HFFc6 (cell line): ENCODE measurements at regions not wholly inside any gene's neighbourhood (a gene's known extent, or its start where the extent isn't known, plus 50 kb on each side); places are given as distances from the start of the nearest gene placed in this dataset.
"Not testable (repeated sequence)": the region's sequence is repeated elsewhere in the genome, so short reads cannot be mapped to it uniquely, and the experiment has no call there.

Source experiments
- DNase-seq: peaks from one replicate; pipeline ENCODE4 v3.0.0-alpha.2; 2018
- H3K27ac Mint-ChIP-seq: 2 replicates; pipeline ENCODE4 v1.8.0; 2020; ENCODE audit warnings: mild to moderate bottlenecking, mixed read lengths
- H3K27me3 Mint-ChIP-seq: 2 replicates; pipeline ENCODE4 v1.8.0; 2021; ENCODE audit warnings: mild to moderate bottlenecking, moderate library complexity, mixed read lengths; ENCODE audit not compliant: insufficient read depth
- H3K36me3 Mint-ChIP-seq: 2 replicates; pipeline ENCODE4 v1.8.0; 2021; ENCODE audit warnings: low read depth, mixed read lengths
- H3K4me1 Mint-ChIP-seq: 2 replicates; pipeline ENCODE4 v1.8.0; 2020; ENCODE audit warnings: low read depth, mixed read lengths
- H3K4me3 Mint-ChIP-seq: 2 replicates; pipeline ENCODE4 v1.8.0; 2020; ENCODE audit warnings: mild to moderate bottlenecking, moderate library complexity, mixed read lengths
- H3K9me3 Mint-ChIP-seq: 2 replicates; pipeline ENCODE4 v1.8.0; 2020; ENCODE audit warnings: mild to moderate bottlenecking, mixed read lengths
- TF ChIP-seq, protein P1 (sequence below): fragments of 200-600 bp; sonication (generic); IDR thresholded peaks from 2 replicates; pipeline ENCODE4 v1.5.0; 2021; ENCODE audit warnings: antibody characterized with exemption, mild to moderate bottlenecking

DNA sequence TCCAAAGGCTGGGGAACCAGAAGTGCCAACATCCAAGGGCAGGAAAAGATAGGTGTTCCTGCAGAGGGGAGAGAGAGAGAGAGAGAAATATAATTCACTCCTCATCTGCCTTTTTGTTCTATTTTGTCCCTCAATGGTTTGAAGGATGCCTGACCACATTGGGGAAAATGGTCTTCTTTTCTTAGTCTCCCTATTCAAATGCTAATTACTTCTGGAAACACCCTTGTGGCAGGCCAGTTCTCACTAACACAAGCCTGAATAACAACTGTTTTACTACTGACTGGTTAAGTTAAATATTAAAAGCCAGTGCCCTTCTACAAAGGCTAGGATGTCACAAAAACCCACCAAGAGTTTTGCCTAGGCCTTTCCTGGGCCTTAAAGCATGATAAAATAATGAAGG lies 425.4 kb upstream of the HTR1E start:
- Mint-ChIP-seq H3K4me1 (no peaks in the 10 kb centered on the region), H3K27me3 (no peaks in the 10 kb centered on the region), H3K9me3 (peaks cover 55% of the 10 kb centered on the region), H3K27ac (no peak overlapping the region), H3K4me3 (no peak overlapping the region), H3K36me3 (no peaks in the 10 kb centered on the region)
- TF ChIP-seq, protein P1, sequence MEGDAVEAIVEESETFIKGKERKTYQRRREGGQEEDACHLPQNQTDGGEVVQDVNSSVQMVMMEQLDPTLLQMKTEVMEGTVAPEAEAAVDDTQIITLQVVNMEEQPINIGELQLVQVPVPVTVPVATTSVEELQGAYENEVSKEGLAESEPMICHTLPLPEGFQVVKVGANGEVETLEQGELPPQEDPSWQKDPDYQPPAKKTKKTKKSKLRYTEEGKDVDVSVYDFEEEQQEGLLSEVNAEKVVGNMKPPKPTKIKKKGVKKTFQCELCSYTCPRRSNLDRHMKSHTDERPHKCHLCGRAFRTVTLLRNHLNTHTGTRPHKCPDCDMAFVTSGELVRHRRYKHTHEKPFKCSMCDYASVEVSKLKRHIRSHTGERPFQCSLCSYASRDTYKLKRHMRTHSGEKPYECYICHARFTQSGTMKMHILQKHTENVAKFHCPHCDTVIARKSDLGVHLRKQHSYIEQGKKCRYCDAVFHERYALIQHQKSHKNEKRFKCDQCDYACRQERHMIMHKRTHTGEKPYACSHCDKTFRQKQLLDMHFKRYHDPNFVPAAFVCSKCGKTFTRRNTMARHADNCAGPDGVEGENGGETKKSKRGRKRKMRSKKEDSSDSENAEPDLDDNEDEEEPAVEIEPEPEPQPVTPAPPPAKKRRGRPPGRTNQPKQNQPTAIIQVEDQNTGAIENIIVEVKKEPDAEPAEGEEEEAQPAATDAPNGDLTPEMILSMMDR = no peak
- DNase-seq = no peak

DNA sequence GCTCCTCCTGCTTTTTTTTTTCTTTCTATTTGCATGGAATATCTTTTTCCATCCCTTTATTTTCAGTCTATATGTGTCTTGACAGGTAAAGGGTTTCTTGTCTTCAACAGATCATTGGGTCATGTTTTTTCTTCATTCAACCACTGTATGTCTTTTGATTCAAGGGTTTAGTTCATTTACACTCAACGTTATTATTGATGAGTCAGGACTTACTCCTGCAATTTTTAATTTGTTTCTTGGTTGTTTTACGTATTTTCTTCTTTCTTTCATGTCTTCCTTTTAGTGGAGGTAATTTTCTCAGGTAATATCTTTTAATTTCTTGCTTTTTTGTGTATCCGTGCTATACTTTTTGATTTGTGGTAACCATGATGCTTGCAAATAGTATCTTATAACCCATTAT lies 429.1 kb upstream of the HTR1E start:
- H3K27ac Mint-ChIP-seq = no peak overlapping the region
- TF ChIP-seq, protein P1 = no peak
- no peaks in the 10 kb centered on the region for H3K27me3 Mint-ChIP-seq
- H3K9me3 Mint-ChIP-seq = peaks cover 60% of the 10 kb centered on the region
- no peaks in the 10 kb centered on the region for H3K36me3 Mint-ChIP-seq
- H3K4me1 Mint-ChIP-seq = no peaks in the 10 kb centered on the region
- no peak overlapping the region for H3K4me3 Mint-ChIP-seq
- DNase-seq = no peak

GRCh38 chr6:86502497-86502896 lies 434.8 kb upstream of the HTR1E start:
- Mint-ChIP-seq H3K9me3 (peaks cover 57% of the 10 kb centered on the region), H3K4me1 (no peaks in the 10 kb centered on the region), H3K27me3 (no peaks in the 10 kb centered on the region; the same call in 1 of the 2 replicates), H3K4me3 (no peak overlapping the region), H3K27ac (no peak overlapping the region), H3K36me3 (peaks cover 6% of the 10 kb centered on the region; the same call in 1 of the 2 replicates)
- TF ChIP-seq, protein P1 = no peak
- DNase-seq = no peak

DNA sequence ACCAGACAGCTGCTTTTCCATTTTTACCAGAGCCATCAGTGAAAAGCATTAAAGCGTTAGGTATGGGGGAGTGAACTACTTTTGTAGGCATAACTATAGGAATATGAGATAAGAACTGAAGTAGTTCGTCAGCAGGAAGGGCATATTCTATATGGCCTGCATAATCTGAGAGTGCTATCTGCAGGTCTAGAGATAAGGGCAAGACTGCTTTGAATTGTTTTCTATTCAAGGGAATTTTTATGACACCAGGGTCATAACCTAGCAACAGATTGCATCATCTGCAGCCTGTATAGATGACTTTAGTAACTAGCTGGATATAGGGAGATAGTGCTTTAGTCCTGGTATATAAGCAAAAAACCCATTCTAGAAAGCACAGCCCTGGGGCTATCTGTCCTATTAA lies 437.3 kb upstream of the HTR1E start:
- no peaks in the 10 kb centered on the region; the same call in 1 of the 2 replicates for H3K27me3 Mint-ChIP-seq
- H3K27ac Mint-ChIP-seq = no peak overlapping the region
- TF ChIP-seq, protein P1 = no peak
- no peaks in the 10 kb centered on the region for H3K4me1 Mint-ChIP-seq
- peaks cover 63% of the 10 kb centered on the region for H3K9me3 Mint-ChIP-seq
- DNase-seq = no peak
- H3K36me3 Mint-ChIP-seq = peaks cover 6% of the 10 kb centered on the region; the same call in 1 of the 2 replicates
- no peak overlapping the region for H3K4me3 Mint-ChIP-seq

GRCh38 chr6:86489042-86489441 lies 448.3 kb upstream of the HTR1E start:
- H3K36me3 Mint-ChIP-seq, H3K27ac Mint-ChIP-seq, H3K4me3 Mint-ChIP-seq, H3K27me3 Mint-ChIP-seq, H3K4me1 Mint-ChIP-seq, DNase-seq: not testable (repeated sequence)
- H3K9me3 Mint-ChIP-seq = peaks cover 24% of the 10 kb centered on the region

DNA sequence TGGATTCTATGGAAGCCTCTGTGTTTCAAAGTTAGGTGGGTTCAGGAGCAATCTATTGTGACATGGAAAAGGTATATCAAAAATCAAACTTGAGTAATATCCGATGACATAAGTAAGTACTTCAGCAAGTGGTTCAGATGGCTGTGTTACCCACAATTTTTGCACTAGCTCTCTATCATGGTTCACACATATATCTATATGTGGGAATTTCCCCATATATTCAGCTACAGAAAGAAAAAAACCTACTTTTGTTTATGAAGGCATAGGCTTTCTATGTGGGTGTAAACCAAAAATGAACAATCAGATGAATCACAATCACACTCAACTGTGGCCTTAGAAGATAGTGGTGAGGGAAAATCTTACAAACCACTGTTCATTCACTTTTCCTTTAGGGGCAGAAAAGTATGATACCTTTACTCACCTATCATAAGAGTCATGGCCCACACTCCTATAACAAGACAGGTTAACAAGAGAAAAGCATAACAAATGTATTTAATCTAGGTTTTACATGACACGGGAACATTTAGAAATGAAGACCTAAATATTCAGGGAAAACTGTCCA lies 449.6 kb upstream of the HTR1E start:
- DNase-seq = no peak
- no peaks in the 10 kb centered on the region for H3K36me3 Mint-ChIP-seq
- TF ChIP-seq, protein P1 = no peak
- H3K27me3 Mint-ChIP-seq = no peaks in the 10 kb centered on the region
- H3K4me1 Mint-ChIP-seq = no peaks in the 10 kb centered on the region
- no peak overlapping the region for H3K4me3 Mint-ChIP-seq
- no peak overlapping the region for H3K27ac Mint-ChIP-seq
- peaks cover 28% of the 10 kb centered on the region for H3K9me3 Mint-ChIP-seq

DNA sequence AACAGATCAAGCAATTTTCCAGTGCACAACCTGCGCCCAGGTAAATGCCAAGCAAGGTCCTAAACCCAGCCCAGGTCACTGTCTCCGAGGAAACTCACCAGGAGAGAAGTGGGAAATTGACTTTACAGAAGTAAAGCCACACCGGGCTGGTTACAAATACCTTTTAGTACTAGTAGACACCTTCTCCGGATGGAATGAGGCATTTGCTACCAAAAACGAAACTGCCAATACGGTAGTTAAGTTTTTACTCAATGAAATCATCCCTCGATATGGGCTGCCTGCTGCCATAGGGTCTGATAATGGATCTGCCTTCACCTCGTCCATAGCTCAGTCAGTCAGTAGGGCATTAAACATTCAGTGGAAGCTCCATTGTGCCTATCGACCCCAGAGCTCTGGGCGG lies 459.0 kb upstream of the HTR1E start:
- H3K4me3 Mint-ChIP-seq, DNase-seq, H3K4me1 Mint-ChIP-seq, H3K27me3 Mint-ChIP-seq, H3K36me3 Mint-ChIP-seq, H3K27ac Mint-ChIP-seq: not testable (repeated sequence)
- H3K9me3 Mint-ChIP-seq = peaks cover 65% of the 10 kb centered on the region
